Nephron (organoid): ENCODE measurements at regions not wholly inside any gene's neighbourhood (a gene's known extent, or its start where the extent isn't known, plus 50 kb on each side); places are given as distances from the start of the nearest gene placed in this dataset.

ENCODE experiments used
- H3K27ac Mint-ChIP-seq, 3 experiments: 2 replicates each; pipeline ENCODE4 v1.8.0; 2020; ENCODE audit warnings: mixed read lengths in 3 of 3, mild to moderate bottlenecking in 2 of 3, moderate library complexity in 1 of 3
- H3K27me3 Mint-ChIP-seq: 2 replicates; pipeline ENCODE4 v1.8.0; 2021; ENCODE audit warnings: low read depth, mild to moderate bottlenecking, moderate library complexity, mixed read lengths
- H3K36me3 Mint-ChIP-seq: 2 replicates; pipeline ENCODE4 v1.8.0; 2020; ENCODE audit warnings: low read depth, mixed read lengths
- H3K4me1 Mint-ChIP-seq: 2 replicates; pipeline ENCODE4 v1.8.0; 2020; ENCODE audit warnings: mixed read lengths
- H3K4me3 Mint-ChIP-seq, 3 experiments: 2 replicates each; pipeline ENCODE4 v1.8.0; 2020; ENCODE audit warnings: mild to moderate bottlenecking in 3 of 3, mixed read lengths in 3 of 3, moderate library complexity in 2 of 3
- H3K9me3 Mint-ChIP-seq: 2 replicates; pipeline ENCODE4 v1.8.0; 2020; ENCODE audit warnings: mixed read lengths
- TF ChIP-seq, protein P1 (sequence below), 3 experiments: fragments of 200-600 bp; sonication (generic); IDR thresholded peaks; one replicate each; pipeline ENCODE4 v1.5.0; 2021; ENCODE audit warnings: antibody characterized with exemption in 3 of 3; ENCODE audit not compliant: unreplicated experiment in 3 of 3

DNA sequence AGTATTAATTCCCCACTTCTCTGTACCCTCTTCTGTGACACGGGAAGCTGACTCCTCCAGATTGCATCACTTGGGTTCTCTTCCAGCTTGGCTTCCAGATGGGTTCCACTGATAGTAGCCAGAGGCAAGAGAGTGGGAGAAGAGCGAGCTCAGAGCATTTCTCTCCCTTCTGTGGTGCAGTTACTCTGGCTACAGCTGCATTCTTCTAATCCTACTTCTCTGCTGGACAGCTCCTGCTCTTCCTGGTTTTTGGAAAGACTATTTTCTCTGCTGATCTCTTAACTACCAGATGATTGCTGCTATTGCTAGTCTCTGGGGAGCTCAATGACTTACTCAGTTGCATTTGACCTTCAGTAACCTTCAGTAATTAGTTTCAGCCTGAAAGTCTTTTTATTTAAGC lies 187.5 kb upstream of the MAP2 start:
- Mint-ChIP-seq H3K27me3 (no peaks in the 10 kb centered on the region), H3K9me3 (peaks cover 4% of the 10 kb centered on the region), H3K4me3 (no peak overlapping the region), H3K36me3 (no peaks in the 10 kb centered on the region), H3K27ac (no peak overlapping the region), H3K4me1 (no peaks in the 10 kb centered on the region)
- TF ChIP-seq, protein P1, sequence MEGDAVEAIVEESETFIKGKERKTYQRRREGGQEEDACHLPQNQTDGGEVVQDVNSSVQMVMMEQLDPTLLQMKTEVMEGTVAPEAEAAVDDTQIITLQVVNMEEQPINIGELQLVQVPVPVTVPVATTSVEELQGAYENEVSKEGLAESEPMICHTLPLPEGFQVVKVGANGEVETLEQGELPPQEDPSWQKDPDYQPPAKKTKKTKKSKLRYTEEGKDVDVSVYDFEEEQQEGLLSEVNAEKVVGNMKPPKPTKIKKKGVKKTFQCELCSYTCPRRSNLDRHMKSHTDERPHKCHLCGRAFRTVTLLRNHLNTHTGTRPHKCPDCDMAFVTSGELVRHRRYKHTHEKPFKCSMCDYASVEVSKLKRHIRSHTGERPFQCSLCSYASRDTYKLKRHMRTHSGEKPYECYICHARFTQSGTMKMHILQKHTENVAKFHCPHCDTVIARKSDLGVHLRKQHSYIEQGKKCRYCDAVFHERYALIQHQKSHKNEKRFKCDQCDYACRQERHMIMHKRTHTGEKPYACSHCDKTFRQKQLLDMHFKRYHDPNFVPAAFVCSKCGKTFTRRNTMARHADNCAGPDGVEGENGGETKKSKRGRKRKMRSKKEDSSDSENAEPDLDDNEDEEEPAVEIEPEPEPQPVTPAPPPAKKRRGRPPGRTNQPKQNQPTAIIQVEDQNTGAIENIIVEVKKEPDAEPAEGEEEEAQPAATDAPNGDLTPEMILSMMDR (IDR thresholded peaks at IDR 0.05; ENCODE audit: unreplicated experiment in 3 of 3), result no peak

- H3K36me3 Mint-ChIP-seq, result no peaks in the 10 kb centered on the region
Observed at GRCh38 chr2:209238765-209239584, 184.9 kb upstream of the MAP2 start.

GRCh38 chr2:209239585-209239938 lies 184.3 kb upstream of the MAP2 start:
- TF ChIP-seq, protein P1 (IDR thresholded peaks at IDR 0.05; ENCODE audit: unreplicated experiment in 3 of 3), result no peak
- no peaks in the 10 kb centered on the region for H3K36me3 Mint-ChIP-seq
- H3K27me3 Mint-ChIP-seq, result no peaks in the 10 kb centered on the region
- H3K9me3 Mint-ChIP-seq, result peaks cover 7% of the 10 kb centered on the region
- H3K27ac Mint-ChIP-seq, result no peak overlapping the region
- H3K4me3 Mint-ChIP-seq, result no peak overlapping the region
- no peaks in the 10 kb centered on the region for H3K4me1 Mint-ChIP-seq

More at GRCh38 chr2:209238765-209239584, 184.9 kb upstream of the MAP2 start:
- TF ChIP-seq, protein P1 (IDR thresholded peaks at IDR 0.05; ENCODE audit: unreplicated experiment in 3 of 3), result no peak
- Mint-ChIP-seq H3K4me3 (no peak overlapping the region), H3K27me3 (no peaks in the 10 kb centered on the region), H3K27ac (no peak overlapping the region), H3K9me3 (peaks cover 7% of the 10 kb centered on the region), H3K4me1 (no peaks in the 10 kb centered on the region)

GRCh38 chr2:209240204-209240603 lies 183.6 kb upstream of the MAP2 start:
- TF ChIP-seq, protein P1 (IDR thresholded peaks at IDR 0.05; ENCODE audit: unreplicated experiment in 3 of 3), result no peak
- Mint-ChIP-seq H3K9me3 (peaks cover 7% of the 10 kb centered on the region), H3K27me3 (no peaks in the 10 kb centered on the region), H3K27ac (no peak overlapping the region), H3K4me1 (no peaks in the 10 kb centered on the region), H3K4me3 (no peak overlapping the region), H3K36me3 (no peaks in the 10 kb centered on the region)

DNA sequence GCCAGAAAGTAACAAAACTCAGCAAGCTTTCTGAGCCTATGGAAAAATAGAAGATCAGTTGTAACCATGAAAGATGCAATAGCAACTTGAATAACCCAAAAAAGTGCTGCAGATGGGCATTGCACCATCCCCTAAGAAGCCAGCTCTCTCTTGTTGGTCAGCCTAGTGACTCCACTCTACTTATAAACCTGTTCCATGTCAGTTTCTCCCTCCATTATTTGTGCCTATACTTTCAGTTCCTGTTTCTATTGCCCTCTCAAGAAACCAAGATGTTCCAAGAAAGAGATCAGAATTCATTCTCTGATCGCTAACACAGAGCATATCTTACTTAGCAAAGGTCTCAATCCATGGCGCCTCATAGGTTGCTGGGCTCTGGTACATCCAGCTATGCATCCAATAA lies 170.3 kb upstream of the MAP2 start:
- Mint-ChIP-seq H3K4me3 (no peak overlapping the region), H3K4me1 (no peaks in the 10 kb centered on the region), H3K27me3 (no peaks in the 10 kb centered on the region), H3K36me3 (no peaks in the 10 kb centered on the region), H3K27ac (no peak overlapping the region), H3K9me3 (no peaks in the 10 kb centered on the region)
- TF ChIP-seq, protein P1 (IDR thresholded peaks at IDR 0.05; ENCODE audit: unreplicated experiment in 3 of 3), result no peak

DNA sequence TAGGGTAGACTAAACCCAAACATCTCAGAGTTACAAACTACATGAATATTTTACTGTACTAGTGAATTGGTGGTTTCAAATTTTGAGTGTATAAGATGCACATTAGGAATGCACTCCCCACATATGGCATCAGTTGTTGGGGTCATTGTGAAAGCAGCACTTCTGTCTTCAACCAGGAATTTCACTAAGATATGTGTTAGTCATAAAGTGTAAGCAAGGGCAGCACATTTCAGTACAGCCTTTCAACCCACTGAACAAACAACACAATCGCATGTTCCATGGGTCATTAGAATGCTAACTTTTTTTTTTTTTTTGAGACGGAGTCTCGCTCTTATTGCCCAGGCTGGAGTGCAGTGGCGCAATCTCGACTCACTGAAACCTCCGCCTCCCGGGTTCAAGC lies 164.1 kb upstream of the MAP2 start:
- H3K9me3 Mint-ChIP-seq, result peaks cover 4% of the 10 kb centered on the region
- H3K27ac Mint-ChIP-seq, result no peak overlapping the region
- H3K4me1 Mint-ChIP-seq, result no peaks in the 10 kb centered on the region
- TF ChIP-seq, protein P1 (IDR thresholded peaks at IDR 0.05; ENCODE audit: unreplicated experiment in 3 of 3), result no peak
- no peaks in the 10 kb centered on the region for H3K27me3 Mint-ChIP-seq
- H3K4me3 Mint-ChIP-seq, result no peak overlapping the region
- H3K36me3 Mint-ChIP-seq, result no peaks in the 10 kb centered on the region
